GM19397 (cell line): ENCODE measurements at regions not wholly inside any gene's neighbourhood (a gene's known extent, or its start where the extent isn't known, plus 50 kb on each side); places are given as distances from the start of the nearest gene placed in this dataset.

Experiments
- ATAC-seq: cut with Tn5 transposase; IDR thresholded peaks from one replicate; pipeline ENCODE4 v1.9.1; 2021; ENCODE audit warnings: mild to moderate bottlenecking, moderate library complexity; ENCODE audit not compliant: unreplicated experiment

GRCh38 chr9:1201262-1201661 lies 151.1 kb downstream of the DMRT2 start:
- no peak for ATAC-seq

GRCh38 chr9:1201901-1202300 lies 151.7 kb downstream of the DMRT2 start:
- ATAC-seq: no peak

GRCh38 chr9:1202512-1203280 lies 152.5 kb downstream of the DMRT2 start:
- no peak for ATAC-seq

GRCh38 chr9:1207686-1208085 lies 157.5 kb downstream of the DMRT2 start:
- no peak for ATAC-seq

- no peak for ATAC-seq
These were observed 158.0 kb downstream of the DMRT2 start for GRCh38 chr9:1208157-1208556.

GRCh38 chr9:1210954-1211353 lies 160.8 kb downstream of the DMRT2 start:
- ATAC-seq: no peak

GRCh38 chr9:1216532-1216931 lies 166.4 kb downstream of the DMRT2 start:
- no peak for ATAC-seq

- ATAC-seq: no peak
These were observed 166.9 kb downstream of the DMRT2 start for GRCh38 chr9:1217076-1217475.

GRCh38 chr9:1219284-1219683 lies 169.1 kb downstream of the DMRT2 start:
- ATAC-seq: no peak

- no peak for ATAC-seq
These were observed 171.1 kb downstream of the DMRT2 start for GRCh38 chr9:1221298-1221697.

GRCh38 chr9:1222511-1222910 lies 172.4 kb downstream of the DMRT2 start:
- ATAC-seq: no peak

- ATAC-seq: no peak
These were observed 182.1 kb downstream of the DMRT2 start for GRCh38 chr9:1231998-1232919.

- ATAC-seq: no peak
These were observed 183.4 kb downstream of the DMRT2 start for GRCh38 chr9:1233568-1233967.

- no peak for ATAC-seq
These were observed 185.5 kb downstream of the DMRT2 start for GRCh38 chr9:1235650-1236049.

GRCh38 chr9:1236061-1236460 lies 185.9 kb downstream of the DMRT2 start:
- no peak for ATAC-seq

- no peak for ATAC-seq
These were observed 188.2 kb downstream of the DMRT2 start for GRCh38 chr9:1238407-1238806.

- ATAC-seq: no peak
These were observed 198.6 kb downstream of the DMRT2 start for GRCh38 chr9:1248743-1249142.

- no peak for ATAC-seq
These were observed 203.2 kb downstream of the DMRT2 start for GRCh38 chr9:1253064-1253979.

- ATAC-seq: no peak
These were observed 203.9 kb downstream of the DMRT2 start for GRCh38 chr9:1254071-1254470.

- no peak for ATAC-seq
These were observed 206.0 kb downstream of the DMRT2 start for GRCh38 chr9:1256178-1256577.

- no peak for ATAC-seq
These were observed 211.1 kb downstream of the DMRT2 start for GRCh38 chr9:1261266-1261665.
